Stimulated activated CD4-positive, alpha-beta T cell treated with anti-CD3 and anti-CD28 coated beads, Interleukin-15, amount 100 ng/mL, for 1 hour (primary cell): ENCODE measurements at regions not wholly inside any gene's neighbourhood (a gene's known extent, or its start where the extent isn't known, plus 50 kb on each side); places are given as distances from the start of the nearest gene placed in this dataset.

Experiments used
- DNase-seq, 2 donors: peaks; one replicate each; pipeline ENCODE4 v3.0.0-alpha.2; 2020; ENCODE audit warnings: low read depth in 1 of 2, low spot score in 1 of 2

- no peak for DNase-seq
Observed at GRCh38 chr3:137958636-137959035, 51.3 kb upstream of the CLDN18 start.
